ENCODE measurements at regions not wholly inside any gene's neighbourhood (a gene's known extent, or its start where the extent isn't known, plus 50 kb on each side); places are given as distances from the start of the nearest gene placed in this dataset.
A peak's percentile ranks its signal among the peaks of the same experiment; 100 is the strongest.

DNA sequence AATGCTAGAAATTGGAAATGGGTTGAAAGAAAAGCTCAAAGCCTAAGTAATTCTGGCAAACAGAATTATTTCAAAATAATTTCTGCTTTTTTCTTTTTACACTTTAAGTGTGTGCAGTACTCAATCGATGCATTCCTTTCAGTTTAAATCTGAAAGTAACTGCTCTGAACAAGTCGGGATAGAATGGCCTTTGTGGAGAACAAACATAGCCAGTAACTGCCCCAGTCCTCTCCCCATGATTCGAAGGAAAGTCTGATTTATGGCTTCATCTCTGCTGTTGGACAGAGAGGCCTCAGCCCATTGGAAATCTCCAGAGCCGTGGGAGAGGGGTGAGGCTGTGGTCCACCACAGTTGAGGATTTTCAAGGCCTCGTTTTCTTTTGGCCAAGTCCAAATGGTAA is 174.0 kb upstream of the TLL1 start:
- no peak for DNase-seq (ENCODE audit: low read depth)
- no peak for TF ChIP-seq CTCF (conservative IDR thresholded peaks at IDR 0.05; ENCODE audit: low read depth, low read length)

GRCh38 chr4:165700855-165701254 is 172.2 kb upstream of the TLL1 start:
- DNase-seq (ENCODE audit: low read depth): peak; percentile 25
- peak; percentile 47 for TF ChIP-seq CTCF (conservative IDR thresholded peaks at IDR 0.05; ENCODE audit: low read depth, low read length)

More for the DNA sequence above, 174.0 kb upstream of the TLL1 start:
- no peak overlapping the region for H3K4me3 ChIP-seq (ENCODE audit: low read depth, low read length)

DNA sequence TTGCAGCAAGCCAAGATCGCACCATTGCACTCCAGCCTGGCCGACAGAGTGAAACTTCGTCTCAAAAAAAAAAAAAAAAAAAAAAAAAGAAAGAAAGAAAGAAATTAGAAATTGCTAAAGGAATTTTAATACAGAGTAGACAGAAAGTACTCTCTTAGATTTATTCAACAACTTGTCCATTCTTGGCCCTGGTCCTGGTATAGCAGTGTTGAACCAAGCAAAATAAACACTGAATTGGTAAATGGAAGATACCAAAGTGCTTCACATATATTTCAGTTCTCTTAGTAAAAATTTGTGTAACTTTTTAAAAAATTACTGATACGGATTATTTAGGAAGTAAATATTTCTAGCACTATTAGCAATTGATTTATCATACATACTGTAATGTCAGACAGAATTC is 165.9 kb upstream of the TLL1 start:
- no peak for TF ChIP-seq CTCF (conservative IDR thresholded peaks at IDR 0.05; ENCODE audit: low read depth, low read length)
- no peak for DNase-seq (ENCODE audit: low read depth)
- H3K4me3 ChIP-seq (ENCODE audit: low read depth, low read length): no peak overlapping the region

More at GRCh38 chr4:165700855-165701254, 172.2 kb upstream of the TLL1 start:
- H3K4me3 ChIP-seq (ENCODE audit: low read depth, low read length): no peak overlapping the region

DNA sequence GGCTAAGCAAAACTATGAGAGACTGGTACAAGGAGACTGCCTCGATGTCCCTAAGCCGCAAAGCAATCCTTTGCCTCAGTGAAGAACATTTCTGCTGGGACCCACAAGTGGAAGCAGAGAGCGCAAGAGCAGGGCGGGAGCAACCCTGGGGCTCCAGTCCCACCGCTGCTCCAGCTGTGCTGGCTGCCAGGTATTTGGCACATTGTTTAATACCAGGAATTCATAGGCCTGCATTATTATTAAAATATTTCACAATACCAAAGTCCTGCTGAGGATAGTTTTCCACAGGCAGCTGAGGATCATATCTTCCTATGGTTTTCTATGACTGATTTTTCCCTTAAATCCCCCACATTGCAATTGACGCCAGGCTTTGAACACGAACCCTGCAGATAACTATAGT is 163.5 kb upstream of the TLL1 start:
- peak; percentile 8 for DNase-seq (ENCODE audit: low read depth)
- no peak overlapping the region for H3K4me3 ChIP-seq (ENCODE audit: low read depth, low read length)
- no peak for TF ChIP-seq CTCF (conservative IDR thresholded peaks at IDR 0.05; ENCODE audit: low read depth, low read length)

- no peak for TF ChIP-seq CTCF (conservative IDR thresholded peaks at IDR 0.05; ENCODE audit: low read depth, low read length)
- DNase-seq (ENCODE audit: low read depth): no peak
These were observed 163.0 kb upstream of the TLL1 start for GRCh38 chr4:165709973-165710526.

GRCh38 chr4:165711436-165711835 is 161.6 kb upstream of the TLL1 start:
- H3K4me3 ChIP-seq (ENCODE audit: low read depth, low read length): no peak overlapping the region
- no peak for TF ChIP-seq CTCF (conservative IDR thresholded peaks at IDR 0.05; ENCODE audit: low read depth, low read length)
- DNase-seq (ENCODE audit: low read depth): peak; percentile 30

More at GRCh38 chr4:165709973-165710526, 163.0 kb upstream of the TLL1 start:
- H3K4me3 ChIP-seq (ENCODE audit: low read depth, low read length): no peak overlapping the region

DNA sequence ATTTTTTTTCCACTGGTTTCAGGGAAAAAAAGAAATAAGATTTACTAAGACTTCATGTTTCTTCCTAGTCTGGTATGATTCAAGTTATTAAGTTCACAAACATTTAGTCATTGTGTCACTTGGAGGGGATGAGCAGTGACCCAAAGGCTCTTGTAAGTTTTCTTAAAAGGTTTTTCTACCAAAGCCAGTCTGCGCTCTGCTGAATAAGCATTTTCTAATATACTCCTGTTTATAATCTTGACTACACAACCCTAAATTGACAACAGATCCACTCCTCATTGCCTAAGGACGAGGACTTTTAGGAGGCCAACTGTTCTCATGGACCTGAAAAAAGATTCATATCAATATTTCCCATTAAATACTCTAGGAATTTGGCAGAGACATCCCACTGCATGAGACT is 161.1 kb upstream of the TLL1 start:
- DNase-seq (ENCODE audit: low read depth): no peak
- TF ChIP-seq CTCF (conservative IDR thresholded peaks at IDR 0.05; ENCODE audit: low read depth, low read length): no peak
- H3K4me3 ChIP-seq (ENCODE audit: low read depth, low read length): no peak overlapping the region
